NCI-H82 treated with DMSO at 0.1 percent for 48 hours (cell line): ENCODE measurements at regions not wholly inside any gene's neighbourhood (a gene's known extent, or its start where the extent isn't known, plus 50 kb on each side); places are given as distances from the start of the nearest gene placed in this dataset.
A peak's percentile ranks its signal among the peaks of the same experiment; 100 is the strongest.
"Not testable (repeated sequence)": the region's sequence is repeated elsewhere in the genome, so short reads cannot be mapped to it uniquely, and the experiment has no call there.

Experiments
- DNase-seq: peaks from one replicate; lab custom pipeline; 2025; ENCODE audit not compliant: unreplicated experiment; lab: John Stamatoyannopoulos, UW

DNA sequence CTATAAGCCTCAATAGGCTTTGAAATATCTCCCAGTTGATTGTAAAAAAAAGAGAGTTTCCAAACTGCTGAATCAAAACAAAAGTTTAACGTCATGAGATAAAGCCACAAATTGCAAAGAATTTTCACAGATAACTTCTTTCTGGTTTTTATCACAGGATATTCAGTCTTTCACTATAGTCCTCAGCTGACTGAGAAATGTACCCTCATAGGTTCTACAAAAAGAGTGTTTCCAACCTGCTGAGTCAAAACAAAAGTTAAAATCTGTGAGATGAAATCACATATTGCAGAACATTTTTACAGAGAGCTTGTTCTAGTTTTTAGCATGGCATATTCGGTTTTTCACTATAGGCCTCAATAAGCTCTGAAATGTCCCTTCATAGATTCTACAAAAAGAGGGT, 559.2 kb downstream of the KCNJ18 start:
- DNase-seq, result no peak

DNA sequence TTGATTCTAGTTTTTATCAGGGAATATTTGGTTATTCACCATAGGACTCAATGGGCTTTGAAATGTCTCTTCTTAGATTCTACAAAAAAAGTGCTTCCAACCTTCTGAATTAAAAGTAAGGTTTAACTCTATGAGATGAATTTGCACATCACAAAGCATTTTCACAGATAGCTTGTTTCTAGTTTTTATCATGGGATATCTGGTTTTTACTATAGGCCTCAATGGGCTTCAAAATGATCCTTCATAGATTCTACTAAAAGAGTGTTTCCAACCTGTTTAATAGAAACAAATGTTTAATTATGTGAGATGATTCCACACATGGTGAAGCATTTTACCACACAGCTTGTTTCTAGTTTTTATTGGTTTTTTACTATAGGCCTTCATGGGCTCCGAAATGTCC, 560.7 kb downstream of the KCNJ18 start:
- DNase-seq, result no peak

DNA sequence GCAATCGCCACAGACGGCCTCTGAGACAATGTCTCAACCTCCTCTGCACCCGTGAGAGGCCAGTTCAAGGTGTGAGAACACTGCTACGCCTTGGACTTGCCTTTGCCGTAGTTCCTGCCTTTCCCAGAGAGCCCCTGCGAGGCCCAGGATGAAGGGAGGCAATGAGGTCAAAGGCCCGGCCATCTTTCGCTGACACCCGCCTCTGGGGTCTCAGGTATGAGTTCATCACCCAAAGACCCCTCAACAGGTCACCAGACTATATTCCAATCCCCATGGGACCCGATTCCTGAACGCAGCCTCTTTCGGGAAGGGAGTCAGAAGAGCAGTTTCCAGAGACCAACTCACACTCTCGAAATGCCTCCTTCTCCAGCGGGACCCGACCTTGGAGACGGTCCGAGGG, 573.5 kb downstream of the KCNJ18 start:
- DNase-seq, result no peak

DNA sequence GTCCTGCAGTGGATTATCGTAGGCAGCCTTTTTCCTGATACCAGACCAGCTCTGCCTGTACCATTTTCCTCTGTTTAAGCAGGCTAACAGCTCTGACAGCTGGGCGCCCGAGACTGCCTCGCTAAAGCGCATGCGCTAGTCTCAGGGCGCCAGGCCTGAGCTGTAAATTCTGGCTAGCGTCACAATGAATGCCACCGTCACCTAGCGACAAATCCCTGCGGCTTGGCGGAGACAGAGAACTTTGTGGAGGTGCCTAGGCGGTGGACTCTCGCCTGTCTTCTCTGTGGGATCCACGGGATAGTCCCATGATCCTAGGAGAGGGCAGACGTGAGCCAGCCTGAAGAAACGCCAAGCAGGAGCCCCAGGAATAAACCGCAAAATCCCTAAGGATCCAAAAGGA, 573.9 kb downstream of the KCNJ18 start:
- DNase-seq, result peak; percentile 60

DNA sequence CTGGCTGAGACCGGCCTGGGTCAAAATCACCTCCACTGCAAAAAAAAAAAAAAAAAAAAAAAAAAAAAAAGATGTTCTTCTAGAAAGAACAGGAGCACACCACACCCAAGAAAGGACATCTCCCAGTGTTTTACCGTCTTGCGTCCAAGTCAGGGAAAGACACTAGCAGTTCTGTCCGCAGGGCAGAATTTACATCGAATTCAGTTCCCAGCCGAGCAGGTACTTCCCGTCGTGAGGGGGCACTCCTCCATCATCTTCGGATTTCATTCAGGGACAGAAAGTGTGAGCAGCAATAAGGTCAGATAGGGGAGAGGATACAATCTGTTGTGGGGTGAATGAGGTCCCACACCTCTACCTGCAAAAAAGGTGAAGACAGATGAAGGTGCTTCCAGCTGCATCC, 574.7 kb downstream of the KCNJ18 start:
- no peak for DNase-seq

DNA sequence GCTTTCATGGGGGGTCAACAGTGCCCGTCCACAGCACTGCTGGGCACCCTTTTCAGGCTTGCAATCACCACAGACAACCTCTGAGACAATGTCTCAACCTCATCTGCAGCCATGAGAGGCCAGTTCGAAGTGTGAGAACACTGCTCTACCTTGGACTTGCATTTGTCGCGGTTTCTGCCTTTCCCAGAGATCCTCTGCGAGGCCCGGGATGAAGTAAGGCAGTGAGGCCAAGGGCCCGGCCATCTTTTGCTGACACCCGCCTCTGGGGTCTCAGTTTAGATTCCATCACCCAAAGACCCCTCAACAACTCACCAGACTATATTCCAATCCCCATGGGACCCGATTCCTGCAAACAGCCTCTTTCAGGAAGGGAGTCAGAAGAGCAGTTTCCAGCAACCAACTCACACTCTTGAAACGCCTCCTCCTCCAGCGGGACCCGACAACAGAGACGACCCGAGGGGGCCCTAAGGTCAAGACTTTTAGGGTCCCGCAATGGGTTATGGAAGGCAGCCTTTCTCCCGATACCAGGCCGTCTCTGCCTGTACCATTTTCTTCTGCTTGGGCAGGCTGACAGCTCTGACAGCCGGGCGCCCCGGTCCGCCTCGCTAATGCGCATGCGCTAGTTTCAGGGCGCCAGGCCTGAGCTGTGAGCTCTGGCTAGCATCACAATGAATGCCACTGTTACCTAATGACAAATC, 576.0 kb downstream of the KCNJ18 start:
- DNase-seq, result no peak

DNA sequence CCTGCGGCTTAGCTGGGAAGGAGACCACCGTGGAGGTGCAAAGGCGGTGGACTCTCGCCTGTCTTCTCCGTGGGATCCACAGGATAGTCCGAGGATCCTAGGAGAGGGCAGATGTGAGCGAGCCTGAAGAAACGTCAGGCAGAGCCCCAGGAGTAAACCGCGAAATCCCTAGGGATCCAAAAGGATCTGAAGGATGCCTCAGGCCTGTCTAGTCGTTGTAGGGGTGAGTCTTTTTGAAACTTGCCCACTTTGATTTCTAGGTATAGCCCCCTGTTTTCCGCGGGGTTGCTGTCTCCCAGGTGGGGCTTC, 576.5 kb downstream of the KCNJ18 start:
- peak; percentile 9 for DNase-seq

DNA sequence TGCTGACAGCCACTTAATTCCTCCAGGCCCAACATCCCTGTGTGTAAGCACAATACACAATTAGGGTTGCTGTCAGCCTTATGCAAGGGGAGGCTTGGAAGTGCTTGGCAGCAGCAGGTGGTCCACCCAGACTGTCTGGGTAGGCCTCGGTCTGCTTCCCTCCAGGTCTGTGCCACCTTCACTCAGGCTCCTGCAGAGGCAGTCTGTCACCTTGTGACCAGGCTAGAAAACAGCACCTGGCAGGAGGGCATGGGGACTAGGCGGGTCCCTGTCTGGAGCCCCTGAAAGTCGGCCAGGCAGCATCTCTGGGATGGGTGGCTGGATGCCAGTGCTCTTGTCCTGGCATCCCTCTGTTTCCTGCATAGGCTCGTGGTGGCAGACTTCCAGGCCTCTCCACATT, 578.1 kb downstream of the KCNJ18 start:
- no peak for DNase-seq

DNA sequence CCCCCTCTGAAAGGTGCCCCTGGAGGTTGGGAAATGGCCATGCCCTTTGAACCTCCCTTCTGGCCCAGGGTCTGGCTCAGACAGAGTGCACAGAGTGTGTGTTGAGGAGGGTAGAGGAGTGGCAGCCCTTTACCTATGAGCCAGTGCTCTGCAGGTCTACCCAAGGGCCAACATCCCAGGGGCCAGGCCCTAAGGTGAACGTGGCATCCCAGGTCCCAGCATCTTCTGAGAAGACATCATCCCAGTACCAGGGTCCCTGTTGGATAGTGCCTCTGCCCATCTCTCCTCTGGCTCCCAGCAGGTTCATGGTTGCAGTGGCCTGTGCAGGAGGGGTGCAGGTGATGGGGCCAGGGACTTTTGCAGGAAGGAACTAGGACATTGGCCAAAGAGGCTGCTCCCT, 578.5 kb downstream of the KCNJ18 start:
- DNase-seq, result not testable (repeated sequence)

DNA sequence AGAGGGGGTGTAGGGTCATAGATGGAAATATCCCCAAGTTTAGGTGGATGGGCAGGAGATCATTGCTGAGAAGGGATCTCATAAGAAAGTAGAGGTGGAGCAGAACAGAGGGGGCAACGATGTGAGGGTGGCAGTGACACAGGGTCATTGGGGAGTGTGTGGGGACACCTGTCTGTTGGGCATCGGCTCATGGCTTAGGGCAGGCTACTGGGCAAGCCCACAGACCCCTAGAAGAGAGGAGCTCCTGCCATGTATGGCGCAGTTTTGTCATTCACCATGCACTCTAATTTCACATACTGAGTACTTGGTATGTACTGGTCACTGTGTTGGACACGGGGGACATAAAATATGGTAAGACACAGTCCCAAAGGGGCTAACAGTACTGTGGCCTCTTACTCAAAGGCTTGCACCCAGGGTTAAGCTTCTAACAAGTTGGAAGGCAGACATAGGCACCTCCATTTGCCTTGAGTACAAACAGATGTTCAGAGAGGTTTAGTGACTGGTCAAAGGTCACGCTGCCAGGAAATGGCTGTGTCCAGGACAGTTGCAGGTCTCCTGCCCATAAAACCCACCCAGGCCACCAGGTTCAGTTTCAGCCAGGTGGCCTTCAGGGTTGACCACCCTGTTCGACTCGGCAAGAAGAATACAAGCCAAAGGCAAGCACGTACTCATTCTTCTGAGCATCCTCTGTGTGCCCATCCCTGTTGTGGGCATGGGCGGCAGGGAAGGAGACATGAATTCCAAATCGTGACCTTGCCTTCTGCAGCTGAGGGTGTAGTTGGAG, 580.2 kb downstream of the KCNJ18 start:
- no peak for DNase-seq

DNA sequence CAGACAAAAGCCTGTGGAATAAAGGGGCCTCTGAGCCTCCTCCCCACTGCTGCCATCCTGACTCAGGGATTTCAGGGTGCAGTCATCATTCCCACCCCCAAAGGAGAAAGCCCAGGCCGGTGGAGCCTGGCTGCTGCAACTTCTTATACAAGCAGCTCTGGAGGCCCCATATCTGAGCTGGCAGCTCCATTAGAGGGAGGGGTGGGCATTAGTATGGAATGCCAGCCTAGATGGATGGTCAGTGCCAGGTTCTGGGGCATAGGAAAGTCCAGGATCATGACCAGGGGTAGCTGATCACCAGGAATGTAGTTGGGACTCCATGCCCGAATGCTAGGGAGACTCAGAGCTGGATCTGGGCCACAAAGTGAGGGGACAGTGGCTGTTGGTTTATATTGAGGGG, 581.0 kb downstream of the KCNJ18 start:
- no peak for DNase-seq

DNA sequence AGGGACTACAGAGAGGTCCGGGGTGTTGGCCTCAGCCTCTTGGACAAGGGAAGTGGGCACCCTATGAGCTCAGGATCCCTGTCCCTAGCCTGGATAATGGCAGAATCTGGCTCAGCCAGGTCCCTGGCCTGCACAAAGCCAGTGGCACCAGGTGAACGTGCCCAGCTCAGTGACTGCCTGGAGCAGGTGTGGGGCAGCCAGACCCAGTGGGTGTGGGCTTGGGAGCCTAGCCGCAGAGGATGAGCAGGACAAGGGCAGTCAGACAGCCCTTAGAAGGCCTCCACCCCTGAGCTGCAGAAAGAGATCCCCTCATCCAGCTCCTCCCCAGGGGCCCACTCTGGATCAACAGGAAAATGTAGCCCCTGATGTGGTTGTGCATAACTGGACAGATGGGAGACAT, 585.3 kb downstream of the KCNJ18 start:
- DNase-seq, result no peak

DNA sequence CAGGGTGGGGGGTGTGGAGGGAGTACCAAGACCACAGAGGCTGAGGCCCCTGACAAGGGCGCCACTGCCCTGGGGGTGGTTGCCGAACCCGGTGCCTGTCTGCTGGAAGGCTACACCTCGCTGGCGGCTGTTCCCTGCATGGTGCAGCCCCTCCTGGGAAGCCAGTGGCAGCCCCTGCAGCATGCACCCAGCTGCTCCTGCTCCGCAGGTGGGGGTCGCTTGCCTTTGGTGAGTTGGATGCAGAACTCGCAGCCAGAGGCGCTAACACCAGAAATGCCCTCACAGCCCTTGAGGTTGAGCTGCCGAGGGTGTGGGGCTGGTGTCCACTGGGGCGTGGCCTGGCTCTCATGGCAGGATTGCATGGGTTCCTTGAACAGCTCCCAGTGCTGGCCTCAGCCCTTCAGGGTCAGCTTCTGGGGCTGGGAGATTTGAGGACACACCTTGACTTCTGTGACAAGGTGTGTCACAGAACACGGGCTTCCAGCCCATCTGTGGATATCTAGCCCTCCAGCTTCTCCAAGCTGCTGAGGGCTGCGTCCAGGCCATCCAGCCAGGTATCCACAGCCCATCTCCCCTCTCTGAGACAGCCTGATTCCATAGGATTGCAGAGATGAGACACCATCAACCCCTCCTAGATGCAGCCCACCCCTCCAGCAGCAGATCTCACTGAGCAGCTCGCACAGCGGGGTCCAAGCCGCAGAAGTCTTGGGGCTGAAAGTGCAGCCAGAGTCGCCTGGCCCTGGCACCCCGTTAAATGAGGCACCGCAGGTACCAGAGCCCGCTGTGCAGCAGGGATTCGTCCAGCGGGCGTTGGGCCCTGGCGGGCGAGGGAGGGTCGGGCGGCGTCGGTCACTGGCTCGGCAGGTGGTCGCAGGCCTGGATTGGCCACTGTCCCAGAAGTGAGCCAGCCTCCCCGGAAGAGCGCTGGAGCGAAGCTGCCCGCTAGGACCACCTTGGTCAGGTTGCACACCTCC, 586.3 kb downstream of the KCNJ18 start:
- no peak for DNase-seq

DNA sequence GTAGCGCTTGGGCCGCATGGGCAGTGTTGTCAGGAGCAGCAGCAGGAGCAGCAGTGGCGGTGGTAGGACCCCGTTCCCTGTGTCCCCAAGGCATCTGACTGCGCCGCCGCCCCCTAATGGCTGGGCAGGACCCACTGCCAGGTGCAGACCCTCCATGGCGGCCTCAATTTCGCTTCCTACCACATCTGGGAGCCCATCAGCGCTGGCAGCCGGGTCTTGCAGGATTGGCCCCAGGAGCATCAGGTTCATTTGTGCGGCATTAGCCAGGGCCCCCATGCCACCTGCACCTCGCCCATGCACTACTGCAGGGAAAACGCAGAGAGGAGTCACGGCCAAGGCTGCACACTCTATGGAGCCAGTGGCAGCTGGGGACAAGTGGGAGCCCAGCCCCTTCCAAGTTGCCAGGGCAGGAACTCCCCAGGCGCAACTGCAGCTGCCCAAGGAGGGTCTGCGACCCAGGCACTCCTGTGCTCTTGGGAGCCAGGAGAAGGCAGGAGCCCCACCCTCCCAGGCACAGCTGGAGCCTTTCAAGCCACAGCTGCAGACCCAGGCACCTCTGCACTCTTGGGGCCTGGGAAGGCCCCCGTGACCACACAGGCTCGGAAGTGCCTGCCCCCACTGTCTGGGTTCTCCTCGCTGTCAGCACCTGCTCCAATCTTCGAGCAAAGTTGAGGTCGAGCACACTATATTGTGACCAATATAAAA, 594.2 kb downstream of the KCNJ18 start:
- no peak for DNase-seq

DNA sequence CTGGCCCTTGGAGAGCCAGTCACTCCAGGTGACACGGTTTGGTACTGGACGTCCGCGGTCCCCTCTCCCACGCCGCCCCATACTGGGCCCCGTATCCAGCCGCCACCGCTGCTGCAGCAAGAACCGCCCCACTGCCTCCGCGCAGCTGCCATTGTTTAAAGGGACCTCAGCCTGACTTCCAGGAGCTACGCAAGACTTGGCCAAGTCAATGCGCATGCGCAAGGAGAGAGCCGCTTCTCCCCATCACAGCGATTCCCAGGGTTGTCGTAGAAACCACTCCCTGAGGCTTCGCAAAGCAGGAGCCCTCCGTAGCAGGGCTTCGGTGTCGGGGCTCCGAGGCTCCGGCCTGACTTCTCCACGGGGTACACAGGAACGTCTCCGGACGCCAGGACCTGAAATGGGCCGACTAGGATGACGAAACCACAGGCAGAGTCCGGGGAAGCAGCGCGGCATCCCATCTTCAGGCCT, 606.2 kb downstream of the KCNJ18 start:
- DNase-seq, result not testable (repeated sequence)

DNA sequence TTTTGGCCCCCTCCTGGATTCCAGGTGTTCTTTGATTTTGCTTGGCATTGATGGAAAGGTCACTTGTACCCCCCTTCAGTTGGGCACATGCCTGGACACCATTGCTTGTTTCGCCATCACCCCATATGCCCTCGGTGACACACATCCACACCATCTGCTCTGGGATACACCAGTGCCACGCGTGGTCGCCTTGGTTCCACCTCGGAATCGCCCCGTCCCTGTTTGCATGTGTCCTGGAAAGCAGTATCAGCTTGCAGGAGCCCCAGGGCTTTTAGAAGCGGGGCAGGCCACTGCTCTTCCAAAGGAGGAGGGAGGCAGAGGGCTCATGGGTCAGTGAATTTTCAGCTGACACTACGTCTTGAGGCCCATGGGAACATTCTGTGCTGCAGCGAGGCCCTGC, 607.9 kb downstream of the KCNJ18 start:
- no peak for DNase-seq

DNA sequence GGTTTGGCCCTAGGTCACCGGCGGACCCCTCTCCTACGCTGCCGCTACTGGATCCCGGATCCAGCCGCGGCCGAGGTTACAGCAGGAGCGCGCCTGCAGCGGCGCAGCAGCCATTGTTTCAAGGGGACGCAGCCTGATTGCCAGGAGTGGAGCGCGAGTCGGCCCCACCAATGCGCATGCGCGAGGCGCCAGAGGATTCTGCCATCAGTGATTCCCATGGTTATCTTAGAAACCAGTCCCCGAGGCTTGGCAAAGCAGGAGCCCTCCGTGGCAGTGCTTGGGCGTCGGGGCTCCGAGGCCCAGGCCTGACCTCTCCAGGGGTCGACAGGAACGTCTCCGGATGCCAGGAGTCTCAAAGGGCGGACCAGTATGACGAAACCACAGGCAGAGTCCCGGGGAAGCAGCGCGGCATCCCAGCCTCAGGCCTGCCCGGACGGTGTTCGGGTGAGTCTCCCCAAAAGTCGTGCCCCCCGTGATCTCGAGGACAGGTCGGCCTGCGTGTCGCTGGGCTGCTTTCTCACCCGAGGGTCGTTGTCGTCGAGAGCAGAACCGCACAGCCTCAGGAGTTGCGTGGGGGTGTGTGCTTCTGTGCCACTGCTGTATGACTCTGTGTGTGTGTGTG, 608.5 kb downstream of the KCNJ18 start:
- no peak for DNase-seq

DNA sequence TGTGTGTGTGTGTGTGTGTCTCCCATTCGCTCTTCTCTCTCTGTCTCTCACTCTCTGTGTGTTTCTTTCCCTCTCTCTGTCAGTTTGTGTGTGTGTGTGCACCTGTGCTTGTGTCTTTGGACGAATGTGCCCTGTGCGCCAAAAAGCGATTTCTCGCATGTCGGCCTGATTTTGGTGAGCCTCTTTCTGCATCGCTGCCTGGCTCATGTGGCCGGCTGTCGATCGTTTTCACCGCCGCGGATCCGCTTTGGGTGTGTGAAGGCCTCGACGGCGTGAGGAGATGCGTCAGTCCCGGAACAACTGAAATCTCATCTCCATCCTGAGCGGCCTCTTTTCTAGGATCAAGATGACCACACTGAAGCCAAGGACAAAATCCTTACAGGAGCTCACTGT, 609.0 kb downstream of the KCNJ18 start:
- DNase-seq, result no peak

DNA sequence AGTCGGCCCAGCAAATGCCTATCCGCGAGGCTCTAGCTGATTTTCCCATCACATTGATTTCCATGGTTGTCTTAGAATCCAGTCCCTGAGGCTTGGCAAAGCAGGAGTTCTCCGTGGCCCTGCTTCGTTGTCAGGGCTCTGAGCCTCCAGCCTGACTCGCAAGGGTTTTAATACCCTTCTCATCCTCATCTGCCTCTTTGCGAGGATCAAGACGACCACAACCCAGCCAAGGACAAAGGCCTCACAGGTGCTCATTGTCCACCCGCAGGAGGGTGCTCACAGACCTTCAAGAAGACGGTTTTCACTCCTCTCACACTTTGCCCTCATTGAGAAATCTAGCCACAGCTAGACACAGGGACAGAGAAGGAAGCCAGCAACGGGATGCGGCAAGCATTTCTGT, 610.8 kb downstream of the KCNJ18 start:
- no peak for DNase-seq

DNA sequence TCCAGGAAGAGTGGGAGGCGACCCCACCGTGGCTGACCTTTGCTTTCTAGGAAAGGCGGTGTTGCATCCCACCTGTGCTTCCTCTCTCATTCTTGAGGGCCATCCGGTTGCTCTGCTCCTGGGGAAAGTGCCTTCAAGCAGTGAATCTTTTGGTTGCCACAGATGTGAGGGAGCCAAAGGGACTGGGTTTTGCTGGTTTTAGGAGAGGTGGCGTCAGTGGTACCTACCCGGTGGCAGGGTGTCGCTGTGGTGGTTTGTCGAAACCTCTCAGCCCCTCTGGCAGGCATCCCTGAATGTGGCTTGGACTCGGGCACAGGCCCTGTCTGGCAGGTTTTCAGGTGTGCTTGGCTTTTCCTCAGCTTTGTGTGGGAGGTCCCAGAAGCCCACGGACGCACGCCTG, 611.5 kb downstream of the KCNJ18 start:
- DNase-seq, result no peak
